ENCODE measurements at regions not wholly inside any gene's neighbourhood (a gene's known extent, or its start where the extent isn't known, plus 50 kb on each side); places are given as distances from the start of the nearest gene placed in this dataset.

DNA sequence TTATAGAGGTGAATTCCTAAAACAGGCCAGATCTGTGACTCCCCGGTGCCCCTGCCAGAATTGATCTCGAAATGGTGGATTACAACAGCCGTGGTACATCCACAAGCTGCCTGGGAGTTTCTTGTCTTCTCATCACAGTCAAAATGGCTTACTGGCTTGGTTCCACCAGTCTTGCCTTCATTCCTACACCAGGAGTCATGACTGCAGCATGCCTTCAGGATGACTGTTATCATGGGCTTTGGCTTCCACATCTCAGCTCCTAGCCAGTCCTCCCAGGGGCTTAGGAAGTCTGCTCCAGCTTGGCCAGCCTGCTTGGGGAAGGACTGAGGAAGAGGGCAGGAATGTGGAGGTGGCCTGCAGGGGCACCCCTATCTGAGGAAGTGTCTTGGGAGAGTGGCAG is 132.9 kb upstream of the NR3C1 start:
- Histone ChIP-seq H3K27me3 (replicated peaks in 1 of 4; ENCODE audit: control insufficient read depth in 3 of 4, extremely low read depth in 1 of 4, insufficient read depth in 3 of 4, low read length in 3 of 4) (no peaks in the 10 kb centered on the region), H3K36me3 (ENCODE audit: control insufficient read depth in 2 of 4, insufficient read depth in 4 of 4, low read length in 3 of 4) (no peaks in the 10 kb centered on the region), H2BK20ac (ENCODE audit: low read length) (no peak overlapping the region), H3K79me2 (ENCODE audit: control insufficient read depth in 1 of 2, insufficient read depth in 2 of 2, low read length in 2 of 2) (no peaks in the 10 kb centered on the region), H3K4me2 (ENCODE audit: insufficient read depth in 1 of 2, low read depth in 2 of 2, low read length in 2 of 2) (no peak overlapping the region), H3K14ac (ENCODE audit: insufficient read length) (no peak overlapping the region), H3K4me1 (replicated peaks in 1 of 4; ENCODE audit: control insufficient read depth in 3 of 4, insufficient read depth in 4 of 4, low read length in 3 of 4) (no peaks in the 10 kb centered on the region), H2BK12ac (ENCODE audit: low read depth, low read length) (no peak overlapping the region), H2BK5ac (ENCODE audit: low read depth, low read length) (no peak overlapping the region), H3K79me1 (ENCODE audit: low read depth, low read length) (no peaks in the 10 kb centered on the region), H4K5ac (ENCODE audit: insufficient read length, low read depth, low read length) (no peak overlapping the region), H4K20me1 (replicated peaks in 1 of 2; ENCODE audit: control insufficient read depth in 1 of 2, insufficient read depth in 2 of 2, low read length in 2 of 2) (no peaks in the 10 kb centered on the region), H4K8ac (ENCODE audit: extremely low read depth, insufficient read depth, low read length) (no peak overlapping the region), H3K27ac (ENCODE audit: low read depth, low read length) (no peak overlapping the region), H3K23ac (ENCODE audit: insufficient read length) (no peak overlapping the region), H2BK15ac (ENCODE audit: low read length) (no peak overlapping the region), H3K4me3 (ENCODE audit: extremely low read depth in 1 of 4, insufficient read depth in 2 of 4, low read depth in 3 of 4, low read length in 4 of 4) (no peak overlapping the region), H3K56ac (replicated peaks; ENCODE audit: insufficient read length, low read depth, low read length) (no peak overlapping the region), H3K9ac (replicated peaks in 1 of 4; ENCODE audit: extremely low read depth in 1 of 4, low read depth in 3 of 4, low read length in 3 of 4) (no peak overlapping the region), H2AK5ac (ENCODE audit: low read depth, low read length) (no peak overlapping the region), H3K18ac (ENCODE audit: extremely low read depth, low read length) (no peak overlapping the region), H2BK120ac (replicated peaks; ENCODE audit: low read depth, low read length) (no peak overlapping the region), H3K9me3 (ENCODE audit: insufficient read depth in 2 of 2, low read depth in 1 of 2, low read length in 1 of 2) (0 out of 4 replicates have a peak, but pooled peaks cover 0 to 3% of the 10 kb centered on the region in 2 experiments), H3K23me2 (ENCODE audit: low read depth, low read length) (no peaks in the 10 kb centered on the region), H2AFZ (ENCODE audit: low read length) (no peak overlapping the region), H4K91ac (replicated peaks; ENCODE audit: insufficient read length, low read length) (no peak overlapping the region), H3K4ac (replicated peaks; ENCODE audit: insufficient read length, low read depth, low read length) (no peak overlapping the region)
- no peak for TF ChIP-seq HDAC6 (IDR thresholded peaks at IDR 0.05; ENCODE audit: low read depth, low read length)
- no peak for TF ChIP-seq CHD2 (IDR thresholded peaks at IDR 0.05; ENCODE audit: low read length)
- TF ChIP-seq KDM4A (IDR thresholded peaks at IDR 0.05; ENCODE audit: low read depth, low read length, severe bottlenecking): no peak
- TF ChIP-seq EP300 (IDR thresholded peaks at IDR 0.05; ENCODE audit: borderline replicate concordance in 1 of 2, low read depth in 2 of 2, low read length in 2 of 2): no peak
- no peak for TF ChIP-seq SIX5 (IDR thresholded peaks at IDR 0.05; ENCODE audit: low read depth, low read length)
- no peak for TF ChIP-seq JUN (IDR thresholded peaks at IDR 0.05; ENCODE audit: low read depth, low read length)
- TF ChIP-seq GABPA (IDR thresholded peaks at IDR 0.05; ENCODE audit: borderline replicate concordance, insufficient read depth, low read length): no peak
- TF ChIP-seq BACH1 (IDR thresholded peaks at IDR 0.05; ENCODE audit: low read length): no peak
- TF ChIP-seq SP4 (IDR thresholded peaks at IDR 0.05; ENCODE audit: low read length): no peak
- TF ChIP-seq TAF7 (optimal IDR thresholded peaks at IDR 0.05; ENCODE audit: borderline replicate concordance, low read depth, low read length): no peak
- no peak for DNase-seq (ENCODE audit: low read depth in 1 of 2, low spot score in 2 of 2)
- ChIA-PET CTCF (ENCODE audit: partially characterized antibody) (interaction anchor here (1.3 kb wide), 2 partner anchors 36 to 68 kb away, joined by 3 read pairs; no protein-coding TSS in a partner anchor), POLR2A (ENCODE audit: partially characterized antibody) (interaction anchor here (1.2 kb wide), 1 partner anchor 55 kb away, joined by 3 read pairs; no protein-coding TSS in a partner anchor)
- FAIRE-seq: no peak
- 96% methylated on average over 3 of the region's 3 CpGs; no CpG with 5 or more reads in 1 of the 2 experiments for WGBS, 2 experiments (ENCODE audit: extremely low coverage in 1 of 2, insufficient coverage in 1 of 2, insufficient read length in 1 of 2, insufficient replicate concordance in 2 of 2, low coverage in 1 of 2, low lambda C conversion rate in 2 of 2, missing lambda C conversion rate in 1 of 2)
